Fibroblast of the aortic adventitia (primary cell): ENCODE measurements at regions not wholly inside any gene's neighbourhood (a gene's known extent, or its start where the extent isn't known, plus 50 kb on each side); places are given as distances from the start of the nearest gene placed in this dataset.

Source experiments
- DNase-seq: peaks from one replicate; pipeline ENCODE4 v3.0.0-alpha.2; 2010; ENCODE audit warnings: low read depth
- H3K4me3 ChIP-seq: 2 replicates; pipeline ENCODE4 v1.5.1; 2011; ENCODE audit warnings: low read depth, mild to moderate bottlenecking, control low read depth, low read length, moderate library complexity
- TF ChIP-seq, protein P1 (sequence below): IDR thresholded peaks from 2 replicates; pipeline ENCODE4 v1.5.1; 2011; ENCODE audit warnings: mild to moderate bottlenecking, low read length, control low read depth, inconsistent platforms; ENCODE audit not compliant: insufficient read depth

DNA sequence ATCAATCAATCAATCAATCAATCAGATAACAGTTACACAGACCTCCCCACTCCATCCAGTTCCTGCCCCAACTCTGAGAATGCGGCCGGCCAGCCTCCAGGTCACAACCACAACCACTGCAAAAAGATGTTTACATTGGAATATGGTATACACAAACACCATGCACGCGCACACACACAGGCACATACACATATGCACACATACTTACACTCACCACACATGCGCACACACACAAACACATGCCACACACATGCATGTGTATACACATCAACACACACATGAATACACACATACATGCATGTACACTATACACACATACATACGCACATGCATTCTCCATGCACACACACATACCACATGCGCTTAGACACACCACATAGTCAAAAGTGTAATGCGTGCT lies 131.1 kb downstream of the PXDC1 start:
- no peak for DNase-seq
- TF ChIP-seq, protein P1, sequence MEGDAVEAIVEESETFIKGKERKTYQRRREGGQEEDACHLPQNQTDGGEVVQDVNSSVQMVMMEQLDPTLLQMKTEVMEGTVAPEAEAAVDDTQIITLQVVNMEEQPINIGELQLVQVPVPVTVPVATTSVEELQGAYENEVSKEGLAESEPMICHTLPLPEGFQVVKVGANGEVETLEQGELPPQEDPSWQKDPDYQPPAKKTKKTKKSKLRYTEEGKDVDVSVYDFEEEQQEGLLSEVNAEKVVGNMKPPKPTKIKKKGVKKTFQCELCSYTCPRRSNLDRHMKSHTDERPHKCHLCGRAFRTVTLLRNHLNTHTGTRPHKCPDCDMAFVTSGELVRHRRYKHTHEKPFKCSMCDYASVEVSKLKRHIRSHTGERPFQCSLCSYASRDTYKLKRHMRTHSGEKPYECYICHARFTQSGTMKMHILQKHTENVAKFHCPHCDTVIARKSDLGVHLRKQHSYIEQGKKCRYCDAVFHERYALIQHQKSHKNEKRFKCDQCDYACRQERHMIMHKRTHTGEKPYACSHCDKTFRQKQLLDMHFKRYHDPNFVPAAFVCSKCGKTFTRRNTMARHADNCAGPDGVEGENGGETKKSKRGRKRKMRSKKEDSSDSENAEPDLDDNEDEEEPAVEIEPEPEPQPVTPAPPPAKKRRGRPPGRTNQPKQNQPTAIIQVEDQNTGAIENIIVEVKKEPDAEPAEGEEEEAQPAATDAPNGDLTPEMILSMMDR, result no peak
- H3K4me3 ChIP-seq, result no peak overlapping the region

DNA sequence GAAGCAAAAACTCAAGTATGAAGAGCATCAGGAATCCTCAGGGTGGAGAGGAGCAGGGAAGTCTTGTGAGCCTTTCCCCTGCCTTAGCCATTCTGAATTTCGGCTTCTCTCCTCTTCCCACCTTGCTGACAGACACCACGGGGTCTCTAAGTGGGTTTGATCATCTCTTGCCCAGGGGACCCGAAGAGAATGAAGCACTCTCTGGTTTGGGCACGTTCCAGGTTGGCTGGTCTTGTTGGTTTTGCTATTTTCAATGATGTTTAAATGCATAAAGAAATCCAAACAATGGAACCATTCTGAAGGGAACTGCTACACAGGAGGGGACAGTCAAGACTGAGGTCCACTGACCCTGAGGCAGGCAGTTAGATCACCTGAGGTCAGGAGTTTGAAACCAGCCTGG lies 131.7 kb downstream of the PXDC1 start:
- no peak for DNase-seq
- TF ChIP-seq, protein P1, result no peak
- no peak overlapping the region for H3K4me3 ChIP-seq

DNA sequence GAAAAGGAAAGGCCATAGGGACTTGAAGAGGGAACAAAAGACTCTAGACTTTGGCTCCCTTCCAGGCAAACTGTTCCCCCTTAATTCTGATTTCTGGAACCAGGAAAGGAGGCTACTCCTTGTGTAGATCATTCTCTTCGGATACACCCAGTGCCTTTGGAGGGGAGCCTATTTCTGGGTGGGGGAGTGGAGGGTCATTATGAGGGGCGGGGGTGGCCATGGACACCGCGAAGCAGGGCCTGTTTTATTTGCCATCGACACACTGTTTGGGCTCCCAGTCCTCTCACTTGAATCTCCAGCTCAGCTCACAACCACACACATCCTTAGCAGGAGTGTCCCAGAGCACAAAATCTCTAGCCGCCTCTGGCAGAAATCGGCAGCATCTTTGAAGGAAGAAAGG lies 132.3 kb downstream of the PXDC1 start:
- TF ChIP-seq, protein P1, result no peak
- DNase-seq, result no peak

DNA sequence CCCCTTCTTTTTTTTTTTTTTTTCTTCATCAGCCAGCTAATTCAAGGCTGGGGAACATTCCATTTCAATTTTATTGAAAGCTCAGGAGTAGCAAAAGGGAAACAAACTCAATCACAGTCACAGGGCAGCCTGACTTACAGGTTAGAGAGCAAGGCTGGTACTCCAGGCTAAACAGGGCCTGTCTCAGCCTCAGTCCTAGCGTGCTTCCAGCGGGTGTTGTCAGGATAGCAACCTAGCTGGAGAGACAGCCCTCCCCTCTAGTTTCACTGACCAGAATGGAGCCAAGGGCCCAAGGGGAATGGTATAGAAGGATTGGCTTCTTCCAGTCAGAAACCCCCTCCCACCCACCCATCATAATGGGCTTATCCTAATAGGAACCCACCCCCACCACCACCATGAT lies 132.9 kb downstream of the PXDC1 start:
- DNase-seq, result no peak
- TF ChIP-seq, protein P1, result no peak
- H3K4me3 ChIP-seq, result no peak overlapping the region

More for the DNA sequence above, 132.3 kb downstream of the PXDC1 start:
- no peak overlapping the region for H3K4me3 ChIP-seq

DNA sequence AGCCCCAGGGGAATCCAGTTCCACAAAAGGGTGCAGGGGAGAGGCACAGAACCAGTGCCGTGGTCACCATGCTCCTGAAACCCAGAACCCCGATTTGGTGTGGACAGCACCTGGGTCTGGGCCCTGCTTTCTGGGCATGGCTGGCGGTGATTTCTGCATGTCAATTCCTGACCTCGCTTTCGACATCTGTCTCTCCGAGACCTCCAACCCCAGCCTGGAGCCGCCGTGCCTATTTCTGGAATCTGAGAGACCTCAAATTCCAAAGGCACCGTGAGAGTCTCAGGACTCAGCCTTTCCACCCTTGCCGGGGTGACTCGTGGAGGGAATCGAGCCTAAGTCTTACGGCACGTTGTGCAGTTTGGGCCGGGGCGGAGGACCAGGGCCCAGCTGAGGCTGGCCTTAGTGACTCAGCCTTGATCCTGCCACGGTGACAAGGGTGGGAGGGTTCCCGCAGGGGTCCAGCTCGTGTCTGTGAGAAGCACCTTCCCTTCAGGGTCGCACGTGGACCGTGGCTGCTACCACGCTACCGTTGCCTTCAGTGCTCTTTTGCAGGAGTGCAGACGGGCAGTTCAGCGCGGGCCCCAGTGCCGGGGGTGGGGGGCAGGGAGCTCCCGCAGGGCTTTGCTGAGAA lies 133.7 kb downstream of the PXDC1 start:
- H3K4me3 ChIP-seq, result no peak overlapping the region
- TF ChIP-seq, protein P1, result no peak
- no peak for DNase-seq

DNA sequence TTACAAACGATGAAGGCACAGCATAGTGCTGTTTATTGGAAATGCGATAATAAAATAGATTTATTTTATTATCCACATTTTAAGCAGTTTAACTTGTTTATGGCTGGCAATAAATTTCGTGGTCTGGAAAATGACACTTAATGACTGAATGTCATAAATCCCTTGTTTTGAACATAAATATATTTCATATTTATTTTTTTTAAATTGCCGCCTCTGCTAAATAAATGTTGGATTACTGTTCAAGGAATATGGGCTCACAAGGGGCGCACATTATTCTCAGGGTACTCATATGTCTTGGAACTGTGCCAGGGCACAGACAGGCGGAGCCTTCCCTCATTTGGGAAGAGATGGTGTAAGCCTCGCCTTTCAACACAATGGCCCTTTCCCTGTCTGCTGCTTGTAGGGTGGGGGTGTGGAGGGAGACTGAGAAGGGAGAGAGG lies 134.3 kb downstream of the PXDC1 start:
- DNase-seq, result no peak
- TF ChIP-seq, protein P1, result no peak
- H3K4me3 ChIP-seq, result no peak overlapping the region

DNA sequence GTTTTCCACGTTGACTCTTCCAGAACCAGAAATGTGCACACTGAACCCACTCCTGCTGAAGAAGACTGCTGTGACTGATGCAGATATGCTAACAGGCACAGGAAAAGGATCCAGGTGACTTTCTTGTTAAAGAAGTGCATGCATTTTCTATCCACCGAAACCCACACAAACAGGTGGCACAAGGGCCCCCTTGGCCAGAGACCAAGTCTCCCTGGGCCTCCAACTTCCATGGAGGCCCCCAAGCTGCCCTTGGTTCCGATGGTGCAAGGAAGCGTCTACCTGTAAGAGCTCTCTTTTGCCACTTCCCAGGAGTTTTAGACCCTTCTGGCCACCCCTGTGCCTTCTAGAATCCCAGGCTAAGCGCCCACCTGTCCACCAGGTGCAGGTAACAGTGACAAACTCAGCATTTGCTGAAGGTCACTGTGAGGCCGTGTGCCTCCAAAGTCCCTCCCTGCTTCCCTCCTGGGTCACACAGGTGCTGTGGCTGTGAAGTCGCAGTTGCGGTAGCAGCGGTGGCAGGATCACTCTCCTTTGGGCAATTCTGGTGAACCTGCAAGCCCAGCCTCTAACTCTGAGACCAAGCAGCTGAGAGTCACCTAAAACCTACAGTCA lies 134.8 kb downstream of the PXDC1 start:
- TF ChIP-seq, protein P1, result no peak
- DNase-seq, result no peak
- no peak overlapping the region for H3K4me3 ChIP-seq
